ENCODE measurements at regions not wholly inside any gene's neighbourhood (a gene's known extent, or its start where the extent isn't known, plus 50 kb on each side); places are given as distances from the start of the nearest gene placed in this dataset.
"Not testable (repeated sequence)": the region's sequence is repeated elsewhere in the genome, so short reads cannot be mapped to it uniquely, and the experiment has no call there.

GRCh38 chrX:42290608-42291007 lies 367.3 kb upstream of the CASK start:
- DNase-seq = no peak

GRCh38 chrX:42289492-42290385 lies 366.4 kb upstream of the CASK start:
- no peak for DNase-seq

- DNase-seq = not testable (repeated sequence)
These were observed 362.3 kb upstream of the CASK start for GRCh38 chrX:42285681-42286080.

GRCh38 chrX:42276982-42277690 lies 353.8 kb upstream of the CASK start:
- no peak for DNase-seq

GRCh38 chrX:42274151-42274550 lies 350.8 kb upstream of the CASK start:
- no peak for DNase-seq

GRCh38 chrX:42273387-42273786 lies 350.0 kb upstream of the CASK start:
- DNase-seq = no peak

GRCh38 chrX:42269186-42269585 lies 345.8 kb upstream of the CASK start:
- no peak for DNase-seq

GRCh38 chrX:42260854-42261253 lies 337.5 kb upstream of the CASK start:
- no peak for DNase-seq

GRCh38 chrX:42248226-42248625 lies 324.9 kb upstream of the CASK start:
- DNase-seq = no peak

GRCh38 chrX:42247241-42247640 lies 323.9 kb upstream of the CASK start:
- no peak for DNase-seq

GRCh38 chrX:42246814-42247213 lies 323.5 kb upstream of the CASK start:
- no peak for DNase-seq

GRCh38 chrX:42242004-42242403 lies 318.6 kb upstream of the CASK start:
- no peak for DNase-seq

- no peak for DNase-seq
These were observed 318.1 kb upstream of the CASK start for GRCh38 chrX:42241421-42241820.

GRCh38 chrX:42237956-42238355 lies 314.6 kb upstream of the CASK start:
- no peak for DNase-seq

GRCh38 chrX:42229533-42229932 lies 306.2 kb upstream of the CASK start:
- no peak for DNase-seq

GRCh38 chrX:42220666-42221065 lies 297.3 kb upstream of the CASK start:
- no peak for DNase-seq

GRCh38 chrX:42220083-42220482 lies 296.7 kb upstream of the CASK start:
- no peak for DNase-seq

- no peak for DNase-seq
These were observed 295.9 kb upstream of the CASK start for GRCh38 chrX:42219231-42219630.

GRCh38 chrX:42195506-42195905 lies 272.2 kb upstream of the CASK start:
- no peak for DNase-seq

- DNase-seq = no peak
These were observed 266.2 kb upstream of the CASK start for GRCh38 chrX:42189576-42189975.

- no peak for DNase-seq
These were observed 265.4 kb upstream of the CASK start for GRCh38 chrX:42188730-42189129.

- DNase-seq = no peak
These were observed 253.4 kb upstream of the CASK start for GRCh38 chrX:42176789-42177188.

- no peak for DNase-seq
These were observed 252.5 kb upstream of the CASK start for GRCh38 chrX:42175843-42176242.

- not testable (repeated sequence) for DNase-seq
These were observed 234.6 kb upstream of the CASK start for GRCh38 chrX:42157923-42158322.

Measured in inflammatory macrophage treated with lipopolysaccharide for 4 hours (primary cell).